ENCODE measurements at regions not wholly inside any gene's neighbourhood (a gene's known extent, or its start where the extent isn't known, plus 50 kb on each side); places are given as distances from the start of the nearest gene placed in this dataset.

- CTCF ChIA-PET = no interaction called here
Observed at GRCh38 chr13:111397202-111397880, 76.9 kb downstream of the TEX29 start.

GRCh38 chr13:111398196-111398595 is 77.8 kb downstream of the TEX29 start:
- TF ChIP-seq CTCF (IDR thresholded peaks at IDR 0.05) = no peak
- H3K36me3 ChIP-seq (ENCODE audit: insufficient read depth, low read length) = no peaks in the 10 kb centered on the region
- Mint-ChIP-seq H3K4me3 (no peak overlapping the region), H3K27me3 (no peaks in the 10 kb centered on the region), H3K27ac (no peak overlapping the region), H3K9me3 (no peaks in the 10 kb centered on the region), H3K4me1 (ENCODE audit: low read depth) (no peaks in the 10 kb centered on the region), H3K36me3 (ENCODE audit: low read depth) (no peaks in the 10 kb centered on the region)
- H3K4me3 ChIP-seq (ENCODE audit: low read length) = no peak overlapping the region
- no peaks in the 10 kb centered on the region for H3K4me1 ChIP-seq (ENCODE audit: insufficient read depth, low read length)
- ATAC-seq (ENCODE audit: poor library complexity) (no peak), DNase-seq (peak in 1 of 14 experiments; percentile 14)
- H3K27me3 ChIP-seq (ENCODE audit: control insufficient read depth in 1 of 2, insufficient read depth in 2 of 2, low read length in 2 of 2) = no peaks in the 10 kb centered on the region
- H3K27ac ChIP-seq (ENCODE audit: low read depth in 1 of 2, low read length in 2 of 2) = no peak overlapping the region
- POLR2A ChIA-PET = no interaction called here
- intact Hi-C loops (cut with DNase I, micrococcal nuclease) = no loop called here
- peaks cover 0 to 14% of the 10 kb centered on the region in 2 experiments for H3K9me3 ChIP-seq (ENCODE audit: control insufficient read depth in 1 of 2, insufficient read depth in 1 of 2, low read length in 2 of 2)
- CTCF ChIA-PET = no interaction called here

More at GRCh38 chr13:111397202-111397880, 76.9 kb downstream of the TEX29 start:
- no peak overlapping the region for H3K27ac ChIP-seq (ENCODE audit: low read depth in 1 of 2, low read length in 2 of 2)
- no peak overlapping the region for H3K4me3 ChIP-seq (ENCODE audit: low read length)
- Mint-ChIP-seq H3K4me1 (ENCODE audit: low read depth) (no peaks in the 10 kb centered on the region), H3K27me3 (no peaks in the 10 kb centered on the region), H3K9me3 (no peaks in the 10 kb centered on the region), H3K27ac (no peak overlapping the region), H3K36me3 (ENCODE audit: low read depth) (no peaks in the 10 kb centered on the region), H3K4me3 (no peak overlapping the region)
- peak in 1 of 14 experiments; percentile 25 for DNase-seq
- intact Hi-C loops (cut with DNase I, micrococcal nuclease) = no loop called here
- no peak for ATAC-seq (ENCODE audit: poor library complexity)
- POLR2A ChIA-PET = no interaction called here
- H3K36me3 ChIP-seq (ENCODE audit: insufficient read depth, low read length) = no peaks in the 10 kb centered on the region
- H3K9me3 ChIP-seq (ENCODE audit: control insufficient read depth in 1 of 2, insufficient read depth in 1 of 2, low read length in 2 of 2) = peaks cover 0 to 14% of the 10 kb centered on the region in 2 experiments
- H3K27me3 ChIP-seq (ENCODE audit: control insufficient read depth in 1 of 2, insufficient read depth in 2 of 2, low read length in 2 of 2) = no peaks in the 10 kb centered on the region
- H3K4me1 ChIP-seq (ENCODE audit: insufficient read depth, low read length) = no peaks in the 10 kb centered on the region
- TF ChIP-seq CTCF (IDR thresholded peaks at IDR 0.05) = no peak

GRCh38 chr13:111398715-111399299 is 78.4 kb downstream of the TEX29 start:
- intact Hi-C loops (cut with DNase I, micrococcal nuclease) = no loop called here
- Mint-ChIP-seq H3K9me3 (no peaks in the 10 kb centered on the region), H3K27ac (no peak overlapping the region), H3K36me3 (ENCODE audit: low read depth) (no peaks in the 10 kb centered on the region), H3K4me3 (no peak overlapping the region), H3K27me3 (no peaks in the 10 kb centered on the region), H3K4me1 (ENCODE audit: low read depth) (no peaks in the 10 kb centered on the region)
- CTCF ChIA-PET = no interaction called here
- Histone ChIP-seq H3K4me1 (ENCODE audit: insufficient read depth, low read length) (no peaks in the 10 kb centered on the region), H3K9me3 (ENCODE audit: control insufficient read depth in 1 of 2, insufficient read depth in 1 of 2, low read length in 2 of 2) (peaks cover 0 to 14% of the 10 kb centered on the region in 2 experiments), H3K27ac (ENCODE audit: low read depth in 1 of 2, low read length in 2 of 2) (no peak overlapping the region), H3K4me3 (ENCODE audit: low read length) (no peak overlapping the region), H3K27me3 (ENCODE audit: control insufficient read depth in 1 of 2, insufficient read depth in 2 of 2, low read length in 2 of 2) (no peaks in the 10 kb centered on the region), H3K36me3 (ENCODE audit: insufficient read depth, low read length) (no peaks in the 10 kb centered on the region)
- DNase-seq (no peak), ATAC-seq (ENCODE audit: poor library complexity) (no peak)
- POLR2A ChIA-PET = no interaction called here
- TF ChIP-seq CTCF (IDR thresholded peaks at IDR 0.05) = no peak

All from CD4-positive, alpha-beta T cell (primary cell).